ENCODE measurements at regions not wholly inside any gene's neighbourhood (a gene's known extent, or its start where the extent isn't known, plus 50 kb on each side); places are given as distances from the start of the nearest gene placed in this dataset.

- no peak for DNase-seq (ENCODE audit: low read depth in 2 of 3, low spot score in 1 of 3)
These were observed 339.5 kb downstream of the ALG10 start for GRCh38 chr12:34361721-34362316.

- no peak for DNase-seq (ENCODE audit: low read depth in 2 of 3, low spot score in 1 of 3)
These were observed 340.9 kb downstream of the ALG10 start for GRCh38 chr12:34363050-34363673.

- no peak for DNase-seq (ENCODE audit: low read depth in 2 of 3, low spot score in 1 of 3)
These were observed 345.8 kb downstream of the ALG10 start for GRCh38 chr12:34368079-34368478.

- no peak for DNase-seq (ENCODE audit: low read depth in 2 of 3, low spot score in 1 of 3)
These were observed 348.8 kb downstream of the ALG10 start for GRCh38 chr12:34371050-34371449.

DNA sequence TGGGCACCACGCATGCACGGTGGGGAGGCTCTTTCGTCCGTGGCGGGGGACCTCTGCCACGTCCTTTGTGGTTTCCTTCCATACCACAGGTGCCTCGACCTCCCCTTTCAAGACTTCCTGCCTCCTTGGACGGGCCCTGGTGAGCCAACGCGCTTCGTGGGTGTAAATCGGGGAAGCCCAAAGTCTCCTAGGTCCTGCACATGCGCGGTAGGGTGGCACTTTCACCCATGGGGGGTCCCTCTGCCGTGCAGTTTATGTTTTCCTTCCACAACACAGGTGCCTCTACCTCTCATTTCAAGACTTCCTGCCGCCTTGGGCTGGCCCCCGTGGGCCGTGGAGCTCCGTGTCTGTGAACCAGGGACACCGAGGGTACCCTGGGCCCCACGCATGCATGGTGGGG, 349.7 kb downstream of the ALG10 start:
- DNase-seq (ENCODE audit: low read depth in 2 of 3, low spot score in 1 of 3), result no peak

GRCh38 chr12:34373926-34374325, 351.6 kb downstream of the ALG10 start:
- DNase-seq (ENCODE audit: low read depth in 2 of 3, low spot score in 1 of 3), result no peak

- DNase-seq (ENCODE audit: low read depth in 2 of 3, low spot score in 1 of 3), result no peak
These were observed 354.0 kb downstream of the ALG10 start for GRCh38 chr12:34376133-34376799.

DNA sequence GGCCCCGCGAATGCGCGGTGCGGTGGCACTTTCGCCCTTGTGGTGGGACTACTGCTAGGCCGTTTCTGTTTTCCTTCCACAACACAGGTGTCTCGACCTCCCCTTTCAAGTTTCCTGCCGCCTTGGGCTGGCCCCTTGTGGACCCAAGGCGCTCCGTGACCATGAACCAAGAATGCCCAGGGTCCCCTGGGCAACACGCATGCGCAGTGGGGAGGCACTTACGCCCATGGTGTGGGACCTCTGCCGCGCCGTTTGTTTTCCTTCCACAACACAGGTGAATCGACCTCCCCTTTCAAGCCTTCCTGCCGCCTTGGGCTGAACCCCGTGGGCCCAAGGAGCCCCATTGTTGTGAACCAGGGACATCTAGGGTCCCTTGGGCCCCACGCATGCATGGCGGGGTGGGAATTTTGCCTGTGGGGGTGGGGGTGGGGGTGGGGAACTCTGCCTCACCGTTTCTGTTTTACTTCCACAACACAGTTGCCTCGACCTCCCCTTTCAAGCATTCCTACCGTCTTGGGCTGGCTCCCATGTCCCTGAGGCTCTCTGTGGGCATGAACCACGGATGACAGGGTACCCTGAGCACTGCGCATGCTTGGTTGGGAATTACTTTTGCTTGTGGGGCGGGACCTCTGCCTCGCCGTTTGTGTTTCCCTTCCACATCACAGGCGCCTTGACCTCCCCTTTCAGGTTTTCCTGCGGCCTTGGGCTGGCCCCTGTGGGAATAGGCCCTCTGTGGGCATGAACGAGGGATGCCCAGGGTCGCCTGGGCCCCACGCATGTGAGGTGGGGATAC, 355.1 kb downstream of the ALG10 start:
- DNase-seq (ENCODE audit: low read depth in 2 of 3, low spot score in 1 of 3), result no peak

- no peak for DNase-seq (ENCODE audit: low read depth in 2 of 3, low spot score in 1 of 3)
These were observed 356.8 kb downstream of the ALG10 start for GRCh38 chr12:34379142-34379541.

- DNase-seq (ENCODE audit: low read depth in 2 of 3, low spot score in 1 of 3), result no peak
These were observed 362.4 kb downstream of the ALG10 start for GRCh38 chr12:34384693-34385092.

DNA sequence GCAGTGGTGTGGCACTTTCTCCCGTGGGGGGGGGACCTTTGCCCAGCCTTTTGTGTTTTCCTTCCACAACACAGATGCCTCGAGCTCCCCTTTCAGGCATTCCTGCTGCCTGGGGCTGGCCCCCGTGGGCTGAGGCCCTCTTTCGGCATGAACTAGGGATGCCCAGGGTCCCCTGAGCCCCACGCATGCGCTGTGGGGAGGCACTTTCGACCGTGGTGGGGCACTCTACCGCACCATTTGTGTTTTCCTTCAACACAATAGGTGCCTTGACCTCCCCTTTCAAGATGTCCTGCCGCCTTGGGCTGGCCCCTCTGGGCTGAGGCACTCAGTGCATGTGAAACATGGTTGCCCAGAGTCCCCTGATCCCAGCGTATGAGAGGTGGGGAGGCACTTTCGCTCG, 363.7 kb downstream of the ALG10 start:
- no peak for DNase-seq (ENCODE audit: low read depth in 2 of 3, low spot score in 1 of 3)

GRCh38 chr12:34386621-34387255, 364.4 kb downstream of the ALG10 start:
- DNase-seq (ENCODE audit: low read depth in 2 of 3, low spot score in 1 of 3), result no peak

DNA sequence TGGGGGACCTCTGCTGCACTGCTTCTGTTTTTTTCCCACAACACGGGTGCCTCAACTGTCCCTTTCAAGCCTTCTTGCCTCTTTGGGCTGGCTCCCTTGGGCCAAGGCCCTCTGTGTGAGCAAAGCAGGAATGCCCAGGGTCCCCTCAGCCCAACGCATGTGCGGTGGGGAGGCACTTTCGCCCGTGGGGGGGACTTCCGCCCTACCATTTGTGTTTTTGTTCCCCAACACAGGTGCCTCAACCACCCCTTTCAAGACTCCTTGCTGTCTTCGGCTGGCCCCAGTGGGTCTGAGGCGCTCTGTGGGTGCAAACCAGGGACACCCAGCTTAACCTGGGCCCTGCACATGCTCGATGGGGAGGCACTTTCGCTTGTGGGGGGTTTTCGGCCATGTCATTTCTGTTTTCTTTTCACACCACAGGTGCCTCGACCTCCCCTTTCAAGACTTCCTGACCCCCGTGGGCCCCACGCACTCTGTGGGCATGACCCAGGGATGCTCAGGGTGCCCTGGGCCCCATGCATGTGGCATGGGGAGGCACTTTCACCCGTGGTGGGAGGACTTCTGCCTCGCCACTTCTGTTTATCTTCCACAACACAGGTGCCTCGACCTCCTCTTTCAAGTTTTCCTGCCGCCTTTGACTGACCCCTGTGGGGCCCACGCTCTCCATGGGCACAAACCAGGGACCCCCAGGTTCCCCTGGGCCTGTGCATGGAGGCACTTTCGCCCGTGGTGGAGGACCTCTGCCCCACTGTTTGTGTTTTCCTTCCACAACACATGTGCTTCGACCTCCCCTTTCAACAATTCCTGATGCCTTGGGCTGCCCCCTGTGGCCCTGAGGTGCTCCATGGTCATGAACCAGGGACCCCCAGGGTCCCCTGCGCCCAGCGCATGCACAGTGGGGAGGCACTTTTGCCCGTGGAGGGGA, 365.7 kb downstream of the ALG10 start:
- no peak for DNase-seq (ENCODE audit: low read depth in 2 of 3, low spot score in 1 of 3)

- no peak for DNase-seq (ENCODE audit: low read depth in 2 of 3, low spot score in 1 of 3)
These were observed 366.5 kb downstream of the ALG10 start for GRCh38 chr12:34388636-34389377.

DNA sequence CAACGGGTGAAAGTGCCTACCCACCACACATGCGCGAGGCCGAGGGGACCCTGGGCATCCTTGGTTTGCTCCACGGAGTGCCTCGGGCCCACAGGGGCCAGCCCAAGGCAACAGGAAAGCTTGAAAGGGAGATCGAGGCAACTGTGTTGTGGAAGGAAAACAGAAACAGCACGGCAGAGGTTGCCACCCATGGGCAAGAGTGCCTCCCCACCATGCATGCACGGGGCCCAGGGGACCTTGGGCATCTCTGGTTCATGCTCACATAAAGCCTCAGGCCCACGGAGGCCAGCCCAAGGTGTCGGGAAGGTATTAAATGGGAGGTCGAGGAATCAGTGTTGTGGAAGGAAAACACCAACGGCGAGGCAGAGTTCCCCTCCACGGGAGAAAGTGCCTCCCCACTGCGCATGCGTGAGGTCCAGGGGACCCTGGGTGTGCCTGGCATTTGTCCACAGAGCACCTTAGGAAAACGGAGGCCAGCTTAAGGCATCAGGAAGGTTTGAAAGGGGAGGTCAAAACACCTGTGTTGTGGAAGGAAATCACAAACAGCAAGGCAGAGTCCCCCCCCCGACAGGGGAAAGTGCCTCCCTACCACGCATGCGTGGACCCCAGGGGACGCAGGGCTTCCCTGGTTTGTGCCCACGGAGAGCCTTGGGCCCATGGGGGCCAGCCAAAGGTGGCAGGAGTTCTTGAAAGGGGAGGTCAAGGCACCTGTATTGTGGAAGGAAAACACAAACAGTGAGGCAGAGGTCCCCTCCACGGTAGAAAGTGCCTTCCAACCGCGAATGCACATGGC, 367.3 kb downstream of the ALG10 start:
- DNase-seq (ENCODE audit: low read depth in 2 of 3, low spot score in 1 of 3), result no peak

- DNase-seq (ENCODE audit: low read depth in 2 of 3, low spot score in 1 of 3), result no peak
These were observed 368.0 kb downstream of the ALG10 start for GRCh38 chr12:34390171-34390841.

- no peak for DNase-seq (ENCODE audit: low read depth in 2 of 3, low spot score in 1 of 3)
These were observed 368.8 kb downstream of the ALG10 start for GRCh38 chr12:34390846-34391700.

All from stimulated activated CD4-positive, alpha-beta T cell treated with anti-CD3 and anti-CD28 coated beads, Interleukin-12 subunit alpha, Interleukin-12 subunit beta, amount 100 ng/mL, for 48 hours (primary cell).